ENCODE measurements at regions not wholly inside any gene's neighbourhood (a gene's known extent, or its start where the extent isn't known, plus 50 kb on each side); places are given as distances from the start of the nearest gene placed in this dataset.

DNA sequence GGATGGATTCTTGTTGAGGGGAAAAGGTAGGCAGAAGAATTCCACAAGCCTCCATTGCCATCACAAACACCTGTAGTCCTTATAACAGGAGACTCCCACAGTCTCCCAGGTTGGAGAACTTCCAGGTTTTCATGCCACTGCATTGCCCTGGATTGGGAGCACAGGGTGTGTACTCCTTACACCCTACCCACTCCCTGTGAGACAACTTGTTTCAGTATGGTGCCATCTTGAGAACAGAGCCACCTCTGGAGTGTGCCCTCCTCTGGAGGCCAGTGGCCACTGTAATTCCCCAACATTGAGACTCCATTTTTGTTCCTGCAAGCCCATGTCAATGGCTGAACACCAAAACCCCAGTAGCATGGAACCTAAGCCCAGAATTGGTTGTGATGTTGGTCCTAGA is 123.5 kb upstream of the LAMA2 start:
- Histone ChIP-seq H3K9me3 (ENCODE audit: low read depth, low read length, poor library complexity, severe bottlenecking) (no peaks in the 10 kb centered on the region), H3K36me3 (ENCODE audit: insufficient read depth, low read length, poor library complexity, severe bottlenecking) (no peaks in the 10 kb centered on the region), H3K4me1 (ENCODE audit: insufficient read depth, low read length, poor library complexity, severe bottlenecking) (no peaks in the 10 kb centered on the region), H3K27me3 (replicated peaks; ENCODE audit: insufficient read depth, low read depth, low read length, poor library complexity) (no peaks in the 10 kb centered on the region), H3K4me3 (ENCODE audit: low read depth, low read length, poor library complexity, severe bottlenecking) (no peak overlapping the region), H3K27ac (ENCODE audit: low read depth, low read length, poor library complexity, severe bottlenecking) (no peak overlapping the region)
- BruUV-seq (replicated peaks), result no TSS peak
- intact Hi-C loops (cut with micrococcal nuclease; ENCODE audit: unreplicated experiment), result no loop called here
- POLR2A ChIA-PET (ENCODE audit: low non-redundant PET), result no interaction called here
- no peak for DNase-seq (ENCODE audit: low spot score)
- CTCF ChIA-PET, result no interaction called here
- TF ChIP-seq EZH2 (IDR thresholded peaks at IDR 0.05; ENCODE audit: borderline replicate concordance, low read depth, low read length, poor library complexity, severe bottlenecking), result no peak
- TF ChIP-seq CTCF (conservative IDR thresholded peaks at IDR 0.05; ENCODE audit: low read depth, low read length), result no peak

- H3K27ac ChIP-seq (ENCODE audit: low read depth, low read length, poor library complexity, severe bottlenecking), result no peak overlapping the region
- H3K36me3 ChIP-seq (ENCODE audit: insufficient read depth, low read length, poor library complexity, severe bottlenecking), result no peaks in the 10 kb centered on the region
- no peaks in the 10 kb centered on the region for H3K9me3 ChIP-seq (ENCODE audit: low read depth, low read length, poor library complexity, severe bottlenecking)
- no peak for DNase-seq (ENCODE audit: low spot score)
- intact Hi-C loops (cut with micrococcal nuclease; ENCODE audit: unreplicated experiment), result no loop called here
- H3K4me3 ChIP-seq (ENCODE audit: low read depth, low read length, poor library complexity, severe bottlenecking), result no peak overlapping the region
- H3K4me1 ChIP-seq (ENCODE audit: insufficient read depth, low read length, poor library complexity, severe bottlenecking), result no peaks in the 10 kb centered on the region
- no peaks in the 10 kb centered on the region for H3K27me3 ChIP-seq (replicated peaks; ENCODE audit: insufficient read depth, low read depth, low read length, poor library complexity)
- TF ChIP-seq CTCF (conservative IDR thresholded peaks at IDR 0.05; ENCODE audit: low read depth, low read length) (no peak), EZH2 (IDR thresholded peaks at IDR 0.05; ENCODE audit: borderline replicate concordance, low read depth, low read length, poor library complexity, severe bottlenecking) (no peak)
- BruUV-seq (replicated peaks), result no TSS peak
- ChIA-PET CTCF (no interaction called here), POLR2A (ENCODE audit: low non-redundant PET) (no interaction called here)
Measured at GRCh38 chr6:128757961-128758360, 125.0 kb upstream of the LAMA2 start.

DNA sequence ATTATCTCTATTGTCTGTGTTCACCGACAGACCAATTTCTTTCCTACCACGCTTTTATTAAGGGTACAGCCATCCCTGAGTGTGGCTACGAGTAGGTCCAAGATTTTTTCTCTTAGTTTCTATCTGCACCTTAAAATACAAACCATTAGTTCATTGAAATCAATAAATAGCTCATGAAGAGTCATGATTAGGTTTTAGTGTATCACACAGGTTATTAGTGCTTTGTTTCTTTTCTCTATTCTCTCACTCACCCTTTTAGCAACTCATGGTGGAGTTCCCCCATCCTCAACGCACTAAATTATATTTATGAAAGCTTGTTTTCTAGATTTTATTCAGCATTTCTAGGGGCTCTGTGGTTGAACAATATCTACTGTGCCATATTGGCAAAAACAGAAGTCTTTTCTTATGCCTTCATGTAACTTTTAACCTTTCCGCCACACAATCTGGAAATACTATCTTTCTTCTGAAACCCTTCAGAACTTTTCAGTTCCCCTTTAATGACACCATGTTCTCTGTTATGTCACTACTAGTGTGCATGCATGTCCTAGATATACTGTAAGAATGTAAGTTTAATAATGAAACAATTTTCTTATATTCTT is 128.2 kb upstream of the LAMA2 start:
- no peak overlapping the region for H3K27ac ChIP-seq (ENCODE audit: low read depth, low read length, poor library complexity, severe bottlenecking)
- H3K27me3 ChIP-seq (replicated peaks; ENCODE audit: insufficient read depth, low read depth, low read length, poor library complexity), result no peaks in the 10 kb centered on the region
- no peak for TF ChIP-seq CTCF (conservative IDR thresholded peaks at IDR 0.05; ENCODE audit: low read depth, low read length)
- no peak for TF ChIP-seq EZH2 (IDR thresholded peaks at IDR 0.05; ENCODE audit: borderline replicate concordance, low read depth, low read length, poor library complexity, severe bottlenecking)
- ChIA-PET POLR2A (ENCODE audit: low non-redundant PET) (no interaction called here), CTCF (no interaction called here)
- no peak overlapping the region for H3K4me3 ChIP-seq (ENCODE audit: low read depth, low read length, poor library complexity, severe bottlenecking)
- no TSS peak for BruUV-seq (replicated peaks)
- no peaks in the 10 kb centered on the region for H3K4me1 ChIP-seq (ENCODE audit: insufficient read depth, low read length, poor library complexity, severe bottlenecking)
- H3K9me3 ChIP-seq (ENCODE audit: low read depth, low read length, poor library complexity, severe bottlenecking), result no peaks in the 10 kb centered on the region
- no peak for DNase-seq (ENCODE audit: low spot score)
- H3K36me3 ChIP-seq (ENCODE audit: insufficient read depth, low read length, poor library complexity, severe bottlenecking), result no peaks in the 10 kb centered on the region
- intact Hi-C loops (cut with micrococcal nuclease; ENCODE audit: unreplicated experiment), result no loop called here

Measured in A673 (cell line).